ENCODE measurements at regions not wholly inside any gene's neighbourhood (a gene's known extent, or its start where the extent isn't known, plus 50 kb on each side); places are given as distances from the start of the nearest gene placed in this dataset.

- no peak for TF ChIP-seq CTCF (IDR thresholded peaks at IDR 0.05; ENCODE audit: low read depth, low read length)
- no peak for TF ChIP-seq POLR2A (IDR thresholded peaks at IDR 0.05; ENCODE audit: extremely low read depth, insufficient read length)
- TF ChIP-seq MAX (IDR thresholded peaks at IDR 0.05; ENCODE audit: low read depth, low read length): no peak
Measured at GRCh38 chr9:92242260-92243136, 51.0 kb downstream of the IARS1 start.
